OCI-LY3 (cell line): ENCODE measurements at regions not wholly inside any gene's neighbourhood (a gene's known extent, or its start where the extent isn't known, plus 50 kb on each side); places are given as distances from the start of the nearest gene placed in this dataset.

Source experiments
- EZH2phosphoT487 ChIP-seq: fragments of 200-600 bp; shearing (Covaris generic); IDR thresholded peaks from 2 replicates; pipeline ENCODE4 v1.6.1; 2018; ENCODE audit warnings: antibody characterized with exemption, mixed run types, low read depth
- TF ChIP-seq, protein P1 (sequence below): fragments of 200-600, 300-600 bp; sonication (generic); IDR thresholded peaks from 2 replicates; pipeline ENCODE4 v1.5.1; 2014; ENCODE audit warnings: antibody characterized with exemption, low read length, low read depth

DNA sequence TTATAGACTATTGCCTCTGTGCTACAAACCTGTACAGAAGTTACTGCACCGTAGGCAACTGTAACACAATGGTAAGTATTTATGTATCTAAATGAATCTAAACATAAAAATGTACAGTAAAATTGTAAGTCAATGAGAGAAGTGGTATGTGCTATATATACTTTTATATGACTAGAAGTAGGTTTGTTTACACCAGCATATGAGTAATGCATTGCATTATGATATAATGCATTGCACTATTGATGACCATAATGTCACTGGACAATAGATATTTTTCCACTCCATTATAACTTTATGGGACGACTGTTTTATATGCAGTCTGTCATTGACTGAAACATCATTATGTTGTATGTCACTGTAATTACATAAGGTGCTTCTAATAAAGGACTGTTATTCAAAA, 340.3 kb upstream of the SNX7 start:
- TF ChIP-seq, protein P1, sequence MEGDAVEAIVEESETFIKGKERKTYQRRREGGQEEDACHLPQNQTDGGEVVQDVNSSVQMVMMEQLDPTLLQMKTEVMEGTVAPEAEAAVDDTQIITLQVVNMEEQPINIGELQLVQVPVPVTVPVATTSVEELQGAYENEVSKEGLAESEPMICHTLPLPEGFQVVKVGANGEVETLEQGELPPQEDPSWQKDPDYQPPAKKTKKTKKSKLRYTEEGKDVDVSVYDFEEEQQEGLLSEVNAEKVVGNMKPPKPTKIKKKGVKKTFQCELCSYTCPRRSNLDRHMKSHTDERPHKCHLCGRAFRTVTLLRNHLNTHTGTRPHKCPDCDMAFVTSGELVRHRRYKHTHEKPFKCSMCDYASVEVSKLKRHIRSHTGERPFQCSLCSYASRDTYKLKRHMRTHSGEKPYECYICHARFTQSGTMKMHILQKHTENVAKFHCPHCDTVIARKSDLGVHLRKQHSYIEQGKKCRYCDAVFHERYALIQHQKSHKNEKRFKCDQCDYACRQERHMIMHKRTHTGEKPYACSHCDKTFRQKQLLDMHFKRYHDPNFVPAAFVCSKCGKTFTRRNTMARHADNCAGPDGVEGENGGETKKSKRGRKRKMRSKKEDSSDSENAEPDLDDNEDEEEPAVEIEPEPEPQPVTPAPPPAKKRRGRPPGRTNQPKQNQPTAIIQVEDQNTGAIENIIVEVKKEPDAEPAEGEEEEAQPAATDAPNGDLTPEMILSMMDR, result no peak
- TF ChIP-seq EZH2phosphoT487, result no peak
